Activated naive CD4-positive, alpha-beta T cell treated with anti-CD3 and anti-CD28 coated beads, Interleukin-2, amount 50 U/mL, for 72 hours (primary cell): ENCODE measurements at regions not wholly inside any gene's neighbourhood (a gene's known extent, or its start where the extent isn't known, plus 50 kb on each side); places are given as distances from the start of the nearest gene placed in this dataset.
"Not testable (repeated sequence)": the region's sequence is repeated elsewhere in the genome, so short reads cannot be mapped to it uniquely, and the experiment has no call there.

ENCODE experiments used
- ATAC-seq, 2 donors: fragments of 150-1000 bp; cut with Tn5 transposase; 2 replicates each; pipeline ENCODE4 v1.10.0; 2021; ENCODE audit warnings: mild to moderate bottlenecking in 2 of 2, moderate library complexity in 2 of 2
- DNase-seq, 2 donors: peaks; one replicate each; pipeline ENCODE4 v3.0.0; 2021 to 2022; ENCODE audit warnings: low spot score in 2 of 2
- H3K27ac Mint-ChIP-seq, 2 donors: one replicate each; pipeline ENCODE4 v1.8.0; 2022; ENCODE audit warnings: mild to moderate bottlenecking in 2 of 2, mixed read lengths in 2 of 2
- H3K36me3 Mint-ChIP-seq, 2 donors: one replicate each; pipeline ENCODE4 v1.8.0; 2022; ENCODE audit warnings: mixed read lengths in 2 of 2
- H3K9me3 Mint-ChIP-seq, 2 donors: one replicate each; pipeline ENCODE4 v1.8.0; 2022; ENCODE audit warnings: mixed read lengths in 2 of 2

DNA sequence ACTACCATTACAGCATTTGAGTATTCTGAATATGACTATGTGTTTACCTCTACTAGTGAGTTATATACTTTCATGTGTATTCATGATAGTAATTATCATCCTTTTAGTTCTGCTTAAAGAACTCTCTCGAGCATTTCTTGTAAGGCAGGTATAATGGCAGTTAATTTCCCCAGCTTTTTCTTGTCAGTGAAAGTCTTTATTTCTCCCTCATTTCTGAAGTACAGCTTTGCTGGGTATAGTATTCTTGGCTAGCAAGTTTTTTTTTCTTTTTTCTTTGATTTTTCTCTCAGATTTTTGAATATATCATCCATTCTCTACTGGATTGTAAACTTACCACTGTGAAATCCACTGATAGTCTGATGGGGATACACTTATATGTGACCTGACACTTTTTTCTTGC lies 165.9 kb upstream of the ARHGAP5 start:
- H3K9me3 Mint-ChIP-seq, result peaks cover 15 to 18% of the 10 kb centered on the region in 2 donors
- no peak for DNase-seq
- H3K27ac Mint-ChIP-seq, result no peak overlapping the region
- ATAC-seq, result no peak
- H3K36me3 Mint-ChIP-seq, result peaks cover 13 to 23% of the 10 kb centered on the region in 2 donors

- Mint-ChIP-seq H3K27ac (no peak overlapping the region), H3K36me3 (peaks cover 13 to 23% of the 10 kb centered on the region in 2 donors), H3K9me3 (peaks cover 15 to 18% of the 10 kb centered on the region in 2 donors)
- ATAC-seq (no peak), DNase-seq (no peak)
Observed at GRCh38 chr14:31913370-31913769, 163.7 kb upstream of the ARHGAP5 start.

DNA sequence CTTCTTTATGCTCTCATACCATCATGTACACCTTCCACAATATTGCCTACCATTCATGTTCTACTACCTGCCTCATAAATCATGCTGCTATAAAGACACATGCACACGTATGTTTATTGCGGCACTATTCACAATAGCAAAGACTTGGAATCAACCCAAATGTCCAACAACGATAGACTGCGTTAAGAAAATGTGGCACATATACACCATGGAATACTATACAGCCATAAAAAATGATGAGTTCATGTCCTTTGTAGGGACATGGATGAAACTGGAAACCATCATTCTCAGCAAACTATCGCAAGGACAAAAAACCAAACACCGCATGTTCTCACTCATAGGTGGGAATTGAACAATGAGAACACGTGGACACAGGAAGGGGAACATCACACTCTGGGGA lies 158.8 kb upstream of the ARHGAP5 start:
- not testable (repeated sequence) for DNase-seq, H3K9me3 Mint-ChIP-seq, H3K27ac Mint-ChIP-seq, H3K36me3 Mint-ChIP-seq, ATAC-seq

DNA sequence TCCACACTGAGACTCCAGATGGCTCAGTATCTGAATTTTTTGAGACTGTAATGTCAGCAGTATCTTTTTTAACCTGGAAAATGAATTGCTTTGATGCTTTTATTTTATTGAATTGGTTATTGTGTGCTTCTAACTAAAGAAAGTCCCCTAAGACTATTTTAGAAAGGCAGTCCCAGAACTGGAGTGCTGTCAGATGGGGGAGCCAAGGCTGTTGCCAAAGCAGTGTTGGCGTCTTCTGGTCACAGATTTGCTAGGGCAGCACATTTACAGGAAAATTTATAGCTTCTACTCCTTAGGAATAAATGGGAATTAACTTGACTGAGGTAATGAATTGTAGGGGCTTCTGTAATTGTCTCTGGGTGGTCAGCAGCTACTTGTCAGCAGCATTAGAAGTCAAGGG lies 157.1 kb upstream of the ARHGAP5 start:
- no peak overlapping the region for H3K27ac Mint-ChIP-seq
- H3K36me3 Mint-ChIP-seq, result no peaks in the 10 kb centered on the region
- no peaks in the 10 kb centered on the region for H3K9me3 Mint-ChIP-seq
- ATAC-seq, result no peak
- DNase-seq, result no peak

DNA sequence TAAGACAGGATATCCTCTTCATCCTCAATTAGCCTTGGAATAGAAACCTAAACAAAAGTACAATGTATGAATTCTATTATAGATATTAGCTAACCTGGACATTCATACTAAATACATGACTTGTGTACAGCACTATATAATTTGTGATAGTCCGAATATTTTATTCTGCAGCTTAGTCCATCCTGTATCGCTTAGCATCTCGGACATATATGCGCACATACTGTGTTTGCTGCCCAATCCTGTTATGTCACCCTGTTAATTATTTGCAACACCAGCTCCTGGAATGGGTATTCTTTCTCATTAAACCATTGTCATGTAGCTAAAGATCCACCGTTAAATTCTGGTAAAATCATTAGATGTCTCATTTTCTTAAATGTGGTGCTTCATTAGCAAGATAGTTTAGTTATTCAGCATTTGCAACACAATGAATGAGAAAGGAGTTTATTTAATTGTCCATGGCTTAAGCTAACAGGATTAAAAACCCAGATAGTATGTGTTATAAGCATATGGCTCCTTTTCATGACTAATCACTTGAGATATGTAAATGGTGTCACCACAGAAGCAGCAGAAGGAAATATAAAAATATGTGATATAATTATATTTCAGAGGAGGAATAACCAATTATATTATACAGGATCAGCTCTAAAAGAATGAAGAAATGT lies 156.0 kb upstream of the ARHGAP5 start:
- DNase-seq (no peak), ATAC-seq (no peak)
- Mint-ChIP-seq H3K9me3 (no peaks in the 10 kb centered on the region), H3K27ac (no peak overlapping the region), H3K36me3 (no peaks in the 10 kb centered on the region)

- no peaks in the 10 kb centered on the region for H3K36me3 Mint-ChIP-seq
- no peak overlapping the region for H3K27ac Mint-ChIP-seq
- ATAC-seq, result no peak
- no peak for DNase-seq
- no peaks in the 10 kb centered on the region for H3K9me3 Mint-ChIP-seq
Observed at GRCh38 chr14:31921721-31922120, 155.4 kb upstream of the ARHGAP5 start.

DNA sequence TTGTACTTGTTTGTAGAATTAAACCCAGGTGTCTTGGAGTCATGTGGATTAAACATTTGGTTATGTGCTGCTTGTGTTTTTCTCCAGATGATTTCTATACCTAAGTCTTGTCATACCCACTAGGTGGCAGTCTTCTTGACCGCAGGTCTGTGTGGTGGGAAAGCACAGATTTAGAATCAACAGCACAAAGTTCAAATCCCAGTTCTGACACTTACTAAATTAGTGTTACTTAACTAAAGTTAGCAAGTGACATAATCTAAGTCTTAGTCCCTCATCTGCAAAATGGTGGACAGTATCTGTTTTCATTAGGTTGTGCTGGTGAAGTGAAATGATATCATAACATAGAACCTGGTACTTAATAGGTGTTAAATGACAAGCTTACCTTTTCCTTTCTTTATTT lies 151.0 kb upstream of the ARHGAP5 start:
- Mint-ChIP-seq H3K9me3 (no peaks in the 10 kb centered on the region), H3K36me3 (no peaks in the 10 kb centered on the region), H3K27ac (no peak overlapping the region)
- DNase-seq, result peak in 1 of 2 donors; percentile 20
- no peak for ATAC-seq

DNA sequence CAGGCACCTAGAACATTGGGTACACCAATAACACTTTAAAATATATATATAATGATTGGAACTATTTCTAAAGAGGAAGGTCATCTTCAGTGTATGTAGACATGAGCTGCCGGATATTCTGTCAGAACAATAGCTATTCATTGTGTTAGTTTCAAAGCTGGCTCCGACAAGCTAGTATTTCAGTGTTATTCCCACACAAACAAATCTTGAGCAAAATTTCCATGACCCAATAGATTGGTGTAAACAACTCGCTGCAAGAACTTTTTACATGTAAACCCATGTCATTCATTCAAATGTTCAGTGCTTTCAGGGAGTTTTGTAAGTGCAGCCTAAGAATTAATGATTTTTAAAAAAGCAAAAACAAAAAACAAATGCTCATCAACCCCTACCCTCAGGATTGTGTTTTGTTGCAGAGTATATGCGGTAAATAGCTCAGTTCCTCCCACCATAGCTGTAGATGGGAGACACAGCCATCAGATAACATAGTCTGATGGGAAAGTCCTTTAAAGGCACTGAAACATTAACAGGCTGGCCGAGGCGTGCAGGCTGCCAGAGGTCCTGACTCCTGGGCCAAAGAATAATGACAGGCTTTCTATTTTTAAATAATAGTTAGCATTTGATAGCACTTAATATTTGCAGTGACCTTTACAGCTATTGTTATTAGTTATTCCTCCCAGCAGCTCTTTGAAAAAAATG lies 150.3 kb upstream of the ARHGAP5 start:
- DNase-seq, result no peak
- Mint-ChIP-seq H3K36me3 (no peaks in the 10 kb centered on the region), H3K27ac (peak overlapping the region in 1 of 2 donors; percentile 46), H3K9me3 (no peaks in the 10 kb centered on the region)
- peak in 1 of 2 donors; percentile 1 for ATAC-seq

DNA sequence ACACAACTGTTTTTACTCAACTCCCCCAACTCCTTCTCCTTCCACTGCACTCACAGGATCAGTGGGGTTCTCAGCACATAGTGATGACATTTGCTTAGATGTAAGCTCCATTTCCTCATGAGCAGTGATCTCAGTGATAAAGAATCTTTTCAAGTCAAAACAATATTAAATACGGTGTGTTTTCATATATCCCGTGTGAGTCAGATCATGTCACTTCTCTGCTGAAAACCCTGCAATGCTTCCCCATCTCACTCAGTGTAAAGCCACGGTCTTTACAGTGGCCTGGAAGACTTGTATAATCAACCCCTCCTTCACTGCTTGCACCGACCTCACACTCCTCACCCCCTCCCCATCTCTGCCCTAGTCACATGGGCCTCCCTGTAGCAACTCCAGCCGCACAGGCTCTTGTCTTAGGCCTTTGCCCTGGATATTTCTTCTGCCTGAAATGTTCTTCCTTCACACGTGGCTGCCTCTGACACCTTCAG lies 149.7 kb upstream of the ARHGAP5 start:
- DNase-seq, result peak in 1 of 2 donors; percentile 15
- peak overlapping the region; percentile 24 to 46 for H3K27ac Mint-ChIP-seq

GRCh38 chr14:31930070-31930469 lies 147.0 kb upstream of the ARHGAP5 start:
- ATAC-seq (no peak), DNase-seq (no peak)
- Mint-ChIP-seq H3K27ac (no peak overlapping the region), H3K9me3 (no peaks in the 10 kb centered on the region), H3K36me3 (no peaks in the 10 kb centered on the region)

More for the DNA sequence above, 149.7 kb upstream of the ARHGAP5 start:
- ATAC-seq, result peak; percentile 92 to 96
- H3K36me3 Mint-ChIP-seq, result no peaks in the 10 kb centered on the region
- H3K9me3 Mint-ChIP-seq, result no peaks in the 10 kb centered on the region

- Mint-ChIP-seq H3K27ac (no peak overlapping the region), H3K9me3 (no peaks in the 10 kb centered on the region), H3K36me3 (no peaks in the 10 kb centered on the region)
- ATAC-seq (peak in 1 of 2 donors; percentile 26), DNase-seq (no peak)
Observed at GRCh38 chr14:31930493-31931240, 146.4 kb upstream of the ARHGAP5 start.

- H3K9me3 Mint-ChIP-seq, result no peaks in the 10 kb centered on the region
- no peak overlapping the region for H3K27ac Mint-ChIP-seq
- no peak for DNase-seq
- no peak for ATAC-seq
- H3K36me3 Mint-ChIP-seq, result no peaks in the 10 kb centered on the region
Observed at GRCh38 chr14:31932675-31933074, 144.4 kb upstream of the ARHGAP5 start.

GRCh38 chr14:31933716-31934115 lies 143.4 kb upstream of the ARHGAP5 start:
- ATAC-seq (no peak), DNase-seq (no peak)
- Mint-ChIP-seq H3K9me3 (no peaks in the 10 kb centered on the region), H3K27ac (no peak overlapping the region), H3K36me3 (no peaks in the 10 kb centered on the region)

DNA sequence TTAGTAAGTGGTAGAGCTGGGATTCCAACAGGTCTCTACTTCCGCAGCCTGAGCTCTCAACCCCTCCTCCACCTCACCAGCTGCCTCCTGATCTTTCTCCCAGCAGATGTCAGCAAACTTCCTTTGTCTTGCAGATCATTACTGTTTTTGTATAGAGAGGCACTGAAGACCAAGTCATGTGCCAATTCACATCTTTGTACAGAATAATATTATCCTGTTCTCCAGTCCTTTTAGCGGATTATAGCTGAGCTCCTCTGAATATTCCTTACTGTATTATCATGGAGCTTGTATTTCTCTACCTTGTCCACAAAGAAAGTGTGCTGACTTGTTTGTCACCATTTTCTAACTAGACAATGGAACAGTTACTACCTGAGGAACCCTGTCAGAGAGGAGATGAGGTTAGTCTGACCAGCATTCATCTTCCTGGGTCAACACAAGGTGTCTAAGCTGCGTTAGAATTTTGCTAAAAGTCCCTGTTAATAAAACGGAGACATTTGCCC lies 142.3 kb upstream of the ARHGAP5 start:
- H3K27ac Mint-ChIP-seq, result no peak overlapping the region
- H3K9me3 Mint-ChIP-seq, result no peaks in the 10 kb centered on the region
- DNase-seq (no peak), ATAC-seq (no peak)
- H3K36me3 Mint-ChIP-seq, result no peaks in the 10 kb centered on the region

DNA sequence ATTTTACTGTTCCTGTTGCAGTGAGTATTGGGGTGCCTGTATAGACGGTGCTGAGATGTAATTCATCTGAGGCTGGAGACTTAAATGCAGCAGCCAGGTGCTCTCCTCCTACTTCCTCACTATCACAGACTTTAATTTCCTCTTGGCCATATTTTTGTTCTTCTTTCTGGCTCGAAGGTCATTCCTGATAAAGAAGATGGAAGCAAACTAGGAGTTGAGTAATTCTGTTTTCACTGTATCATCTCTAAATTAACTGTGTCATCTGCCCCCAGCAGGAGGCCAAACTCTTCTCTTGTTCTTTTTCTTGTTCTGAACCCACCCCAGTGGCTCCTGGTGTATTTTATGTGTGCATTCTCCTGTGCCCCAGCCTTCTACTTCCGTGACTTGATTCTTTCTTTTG lies 141.7 kb upstream of the ARHGAP5 start:
- ATAC-seq (no peak), DNase-seq (no peak)
- H3K36me3 Mint-ChIP-seq, result no peaks in the 10 kb centered on the region
- H3K27ac Mint-ChIP-seq, result no peak overlapping the region
- H3K9me3 Mint-ChIP-seq, result no peaks in the 10 kb centered on the region

DNA sequence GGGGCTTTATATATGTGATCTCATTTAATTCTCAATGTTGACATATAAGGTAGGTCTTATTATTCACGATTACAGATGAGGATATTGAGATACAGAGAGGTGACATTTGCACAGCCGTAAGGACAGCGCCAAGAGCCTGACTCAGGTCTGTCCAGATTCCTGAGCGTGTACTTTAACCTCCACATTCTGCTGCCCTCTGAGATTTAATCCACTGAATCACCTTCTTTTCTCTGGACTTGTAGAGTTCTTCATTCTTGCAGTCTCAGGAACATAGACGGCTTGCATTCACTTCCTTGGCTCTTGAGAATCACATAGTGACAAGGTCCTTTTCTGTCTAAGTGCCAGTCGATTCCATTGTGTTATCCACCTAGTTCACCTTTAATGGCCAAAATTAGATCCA lies 141.0 kb upstream of the ARHGAP5 start:
- Mint-ChIP-seq H3K36me3 (no peaks in the 10 kb centered on the region), H3K9me3 (no peaks in the 10 kb centered on the region), H3K27ac (no peak overlapping the region)
- ATAC-seq (no peak), DNase-seq (no peak)

- H3K9me3 Mint-ChIP-seq, result no peaks in the 10 kb centered on the region
- ATAC-seq (peak; percentile 100), DNase-seq (peak; percentile 67 to 85)
- H3K36me3 Mint-ChIP-seq, result no peaks in the 10 kb centered on the region
- H3K27ac Mint-ChIP-seq, result peak overlapping the region in 1 of 2 donors; percentile 6
Observed at GRCh38 chr14:31937730-31938346, 139.3 kb upstream of the ARHGAP5 start.
